Globus pallidus (tissue), 1 donor: ENCODE measurements at regions not wholly inside any gene's neighbourhood (a gene's known extent, or its start where the extent isn't known, plus 50 kb on each side); places are given as distances from the start of the nearest gene placed in this dataset.

Experiments used
- DNase-seq: peaks from one replicate; pipeline ENCODE4 v3.0.0-alpha.2; 2015; ENCODE audit warnings: low spot score

GRCh38 chrX:107560980-107561379 is 67.3 kb upstream of the PRPS1 start:
- no peak for DNase-seq

GRCh38 chrX:107561468-107562215 is 66.7 kb upstream of the PRPS1 start:
- DNase-seq = no peak

- no peak for DNase-seq
Measured at GRCh38 chrX:107562482-107562881, 65.8 kb upstream of the PRPS1 start.

- DNase-seq = no peak
Measured at GRCh38 chrX:107563824-107564223, 64.5 kb upstream of the PRPS1 start.

DNA sequence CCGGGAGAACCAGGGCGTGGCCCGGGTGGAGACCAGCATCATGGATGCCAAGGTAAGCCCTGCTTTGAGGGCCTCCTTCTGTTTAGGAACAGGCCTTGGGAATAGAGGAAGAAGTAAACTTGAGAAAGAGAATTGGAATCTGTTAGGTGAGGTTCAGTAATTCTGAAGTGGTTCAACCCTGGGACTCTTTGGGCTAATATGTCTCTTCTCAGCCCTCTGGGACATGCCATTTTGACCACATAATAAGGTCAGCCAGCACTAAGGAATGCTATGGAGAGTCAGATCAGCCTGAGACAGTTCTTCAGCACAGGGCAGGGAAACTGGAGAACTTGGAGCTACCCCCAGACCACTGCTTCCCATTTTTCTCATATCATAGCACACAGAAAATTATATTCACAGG is 63.3 kb upstream of the PRPS1 start:
- no peak for DNase-seq

- DNase-seq = no peak
Measured at GRCh38 chrX:107565931-107566603, 62.2 kb upstream of the PRPS1 start.

DNA sequence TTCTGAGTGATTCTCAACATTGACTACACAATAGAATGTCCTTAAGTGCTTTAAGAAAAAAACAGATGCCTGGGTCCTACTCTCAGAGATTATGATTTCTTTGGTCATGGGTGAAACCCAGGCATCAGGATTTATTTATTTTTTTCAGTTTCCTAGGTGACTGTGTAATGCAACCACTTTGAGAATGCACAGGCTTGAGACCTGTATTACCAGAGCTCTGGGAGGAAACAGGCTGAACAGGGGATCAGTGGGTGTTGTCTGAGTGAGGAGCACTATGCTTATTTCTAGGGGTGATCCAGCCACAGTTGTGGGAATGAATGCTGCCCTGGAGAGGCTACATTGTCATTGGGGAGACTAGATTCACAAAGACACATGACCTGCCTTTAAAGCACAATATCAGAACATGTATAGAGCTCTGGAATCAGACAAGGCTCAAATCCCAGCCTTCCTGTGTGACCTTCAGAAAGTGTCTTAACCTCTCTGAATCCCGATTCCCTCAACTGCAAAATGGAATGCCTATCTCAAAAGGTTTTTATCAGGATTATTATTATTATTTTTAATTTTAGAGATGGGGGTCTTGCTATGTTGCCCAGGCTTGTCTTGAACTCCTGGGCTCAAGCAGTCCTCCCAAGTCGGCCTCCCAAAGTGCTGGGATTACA is 61.6 kb upstream of the PRPS1 start:
- no peak for DNase-seq

DNA sequence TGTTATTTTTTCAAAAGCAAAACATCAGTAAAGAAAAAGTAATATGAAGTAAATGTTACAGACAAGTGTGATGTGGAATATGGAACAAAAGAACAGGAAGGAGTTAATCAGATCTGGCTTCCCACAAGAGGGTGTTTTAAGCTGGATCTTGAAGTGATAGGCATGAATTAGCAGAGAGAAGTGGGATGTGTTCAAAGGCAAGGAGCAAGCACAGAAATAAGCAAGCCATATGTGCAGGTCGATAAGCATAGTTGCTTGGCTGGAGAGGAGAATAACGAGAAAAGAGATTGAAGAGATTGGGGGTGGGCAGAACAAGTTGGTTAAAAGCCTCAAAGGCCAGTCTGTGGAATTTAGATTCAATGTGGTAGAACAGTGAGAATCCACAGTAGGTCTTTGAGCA is 60.9 kb upstream of the PRPS1 start:
- DNase-seq = no peak

DNA sequence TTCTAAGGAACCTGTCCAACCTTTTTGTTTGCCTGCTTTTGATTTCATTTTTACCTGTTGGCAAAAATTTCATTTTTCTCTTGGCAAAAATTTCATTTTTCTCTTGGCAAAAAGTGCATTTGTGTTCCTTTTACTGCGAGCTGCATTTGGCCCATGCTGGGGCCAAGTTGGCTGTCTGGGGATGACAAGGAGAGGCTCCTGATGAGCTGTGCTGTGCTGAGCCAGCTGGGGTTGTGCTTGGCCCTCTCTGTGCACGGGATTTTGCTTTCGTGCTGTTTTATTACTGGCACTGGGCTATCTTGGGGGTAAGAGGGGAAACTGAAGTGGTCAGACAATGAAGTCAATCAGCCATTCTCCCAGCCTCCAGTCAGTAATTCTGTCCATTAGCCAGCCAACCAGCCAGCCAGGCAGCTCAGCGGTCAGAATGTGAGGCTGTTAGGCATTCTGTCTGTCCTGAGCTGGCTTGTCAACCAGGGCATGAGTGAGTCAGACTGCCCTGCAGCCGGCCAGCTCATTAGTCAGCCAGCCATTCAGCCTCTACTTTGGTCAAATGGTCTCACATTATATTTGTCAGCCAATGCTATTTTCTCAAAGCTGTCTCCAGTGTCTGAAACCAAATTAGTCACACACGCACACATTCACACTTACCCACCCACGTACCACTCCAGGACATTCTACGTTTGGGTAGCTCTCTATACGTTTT is 56.9 kb upstream of the PRPS1 start:
- DNase-seq = no peak

DNA sequence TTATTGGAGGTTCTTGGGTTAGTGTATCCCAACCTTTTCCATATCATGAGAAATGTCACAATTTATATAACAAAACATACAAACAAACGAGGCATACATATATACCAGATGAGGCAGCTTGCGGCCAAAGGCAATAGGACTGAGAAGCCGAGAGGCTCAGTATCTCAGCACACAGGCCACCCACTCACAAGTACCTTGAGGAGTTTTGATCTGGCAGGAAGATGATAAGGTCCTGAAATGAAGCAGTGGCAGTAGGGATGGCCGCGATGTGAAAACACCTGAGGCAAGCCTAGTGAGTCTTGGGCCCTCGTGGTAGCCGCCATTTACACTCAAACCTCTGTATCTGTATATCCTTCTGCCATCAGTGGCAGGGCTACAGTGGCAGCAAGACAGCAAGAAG is 55.3 kb upstream of the PRPS1 start:
- DNase-seq = no peak

- no peak for DNase-seq
Measured at GRCh38 chrX:107574054-107574683, 54.1 kb upstream of the PRPS1 start.

GRCh38 chrX:107574711-107575110 is 53.6 kb upstream of the PRPS1 start:
- DNase-seq = no peak

DNA sequence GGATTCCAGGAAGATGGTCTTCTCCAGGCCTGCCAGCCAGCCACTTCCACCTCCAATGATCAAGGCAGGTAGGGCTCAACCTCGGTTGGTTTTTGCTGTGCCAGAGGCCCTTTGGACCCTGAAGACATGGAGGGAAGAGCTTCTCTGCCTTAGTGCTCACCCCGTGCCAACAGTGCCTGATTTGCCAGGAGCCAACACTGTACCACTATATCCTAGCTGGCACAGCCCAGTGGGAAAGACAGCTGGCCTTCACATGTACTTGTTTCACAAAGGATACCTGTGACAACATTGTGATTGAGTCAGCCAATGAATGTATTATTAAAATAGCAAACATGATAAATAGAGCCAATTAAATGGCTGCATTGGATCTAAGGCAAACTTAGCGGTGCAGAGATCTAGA is 51.9 kb upstream of the PRPS1 start:
- no peak for DNase-seq

- no peak for DNase-seq
Measured at GRCh38 chrX:107576841-107577240, 51.5 kb upstream of the PRPS1 start.

- DNase-seq = no peak
Measured at GRCh38 chrX:107577933-107578332, 50.4 kb upstream of the PRPS1 start.
